HepG2 (cell line): ENCODE measurements at regions not wholly inside any gene's neighbourhood (a gene's known extent, or its start where the extent isn't known, plus 50 kb on each side); places are given as distances from the start of the nearest gene placed in this dataset.

Experiments
- ATAC-seq: fragments of 200-7000 bp; cut with Tn5 transposase; 3 replicates; pipeline ENCODE4 v1.9.1; 2020; ENCODE audit warnings: mild to moderate bottlenecking, moderate library complexity
- BruUV-seq: library from RNA; stranded (reverse); fragments of 400-500 nt; replicated peaks from 2 replicates; lab custom pipeline; 2021; lab: Mats Ljungman, UMichigan
- CTCF ChIA-PET: fragments of 300-600 bp; formaldehyde crosslinking; extraction: SDS; loops from one replicate; lab custom pipeline; 2021; ENCODE audit warnings: low total read pairs, inconsistent platforms, low intra/inter-chr PET ratio; lab: Yijun Ruan, JAX
- POLR2A ChIA-PET: fragments of 350-600 bp; sonication (Branson Sonifier 250); formaldehyde crosslinking; loops from one replicate; lab custom pipeline; 2020; ENCODE audit warnings: antibody characterized with exemption, inconsistent platforms; lab: Yijun Ruan, JAX
- DNase-seq: peaks from one replicate; pipeline ENCODE4 v3.0.0-alpha.2; 2015; ENCODE audit warnings: low spot score
- FAIRE-seq: peaks from 3 replicates; lab custom pipeline; 2011; peaks lifted over from hg19 to GRCh38; lab: Jason Lieb, UNC
- H2AFZ ChIP-seq: one replicate; pipeline ENCODE4 v1.6.1; 2011; ENCODE audit warnings: low read length, inconsistent platforms
- H3K27ac ChIP-seq: fragments of 300-600 bp; 3 replicates; pipeline ENCODE4 v1.8.0; 2011; ENCODE audit warnings: mixed run types, mild to moderate bottlenecking, mixed read lengths, low read length, inconsistent platforms; ENCODE audit not compliant: insufficient read depth; ENCODE audit errors: extremely low read length
- H3K27me3 ChIP-seq, 2 experiments: fragments of 200-600 bp in 1 of 2; 2 replicates in 1 of 2; 3 replicates in 1 of 2; pipeline versions ENCODE4 v1.6.0 to v1.8.0; 2011; ENCODE audit warnings: low read length in 2 of 2, mild to moderate bottlenecking in 2 of 2, moderate library complexity in 2 of 2, inconsistent platforms in 1 of 2; ENCODE audit not compliant: insufficient read depth in 2 of 2, control insufficient read depth in 1 of 2
- H3K36me3 ChIP-seq, 2 experiments: fragments of 200-600 bp in 1 of 2; replicated peaks in 1 of 2; 2 replicates in 1 of 2; 3 replicates in 1 of 2; pipeline versions ENCODE4 v1.5.1 to v1.8.0; 2011; ENCODE audit warnings: low read length in 2 of 2, inconsistent platforms in 1 of 2; ENCODE audit not compliant: insufficient read depth in 2 of 2, control insufficient read depth in 1 of 2
- H3K4me1 ChIP-seq: 2 replicates; pipeline ENCODE4 v1.5.1; 2012; ENCODE audit warnings: low read length, inconsistent platforms; ENCODE audit not compliant: insufficient read depth
- H3K4me2 ChIP-seq: 2 replicates; pipeline ENCODE4 v1.6.0; 2011; ENCODE audit warnings: low read depth, low read length, inconsistent platforms
- H3K4me3 ChIP-seq, 3 experiments: fragments of 200-600 bp in 1 of 3; sonication (generic), shearing (Covaris generic) in 1 of 3; replicated peaks in 1 of 3; 2 replicates each; pipeline ENCODE4 v1.5.1; 2011 to 2016; ENCODE audit warnings: low read length in 3 of 3, inconsistent platforms in 2 of 3, low read depth in 2 of 3, mild to moderate bottlenecking in 2 of 3, control low read depth in 1 of 3, mixed read lengths in 1 of 3; ENCODE audit not compliant: insufficient read depth in 1 of 3
- H3K79me2 ChIP-seq: one replicate; pipeline ENCODE4 v1.6.1; 2011; ENCODE audit warnings: low read length, inconsistent platforms; ENCODE audit not compliant: insufficient read depth
- H3K9ac ChIP-seq: 2 replicates; pipeline ENCODE4 v1.6.0; 2011; ENCODE audit warnings: mild to moderate bottlenecking, low read depth, low read length, inconsistent platforms; ENCODE audit not compliant: insufficient read depth
- H3K9me3 ChIP-seq: 2 replicates; pipeline ENCODE4 v1.5.1; 2012; ENCODE audit warnings: mild to moderate bottlenecking, low read length
- H4K20me1 ChIP-seq: 2 replicates; pipeline ENCODE4 v1.6.0; 2011; ENCODE audit warnings: inconsistent platforms, mild to moderate bottlenecking, low read length, moderate library complexity; ENCODE audit not compliant: insufficient read depth
- HOXA9 ChIP-seq: sonication (generic); formaldehyde crosslinking; IDR thresholded peaks from 2 replicates; pipeline ENCODE4 v1.8.1; 2022; ENCODE audit warnings: missing genetic modification reagents, mild to moderate bottlenecking, moderate library complexity, borderline replicate concordance
- MAZ ChIP-seq, 2 experiments: sonication (generic) in 1 of 2; formaldehyde crosslinking in 1 of 2; IDR thresholded peaks; 2 replicates each; pipeline versions ENCODE4 v1.5.0 to v1.6.1; 2012 to 2020; ENCODE audit warnings: low read depth in 2 of 2, mild to moderate bottlenecking in 2 of 2, borderline replicate concordance in 1 of 2, improper control_type of control experiment in 1 of 2, low read length in 1 of 2, missing genetic modification reagents in 1 of 2, moderate library complexity in 1 of 2
- MTA3 ChIP-seq: sonication (generic); formaldehyde crosslinking; IDR thresholded peaks from 2 replicates; pipeline ENCODE4 v1.4.0; 2020; ENCODE audit warnings: missing genetic modification reagents
- MTF1 ChIP-seq: sonication (generic); formaldehyde crosslinking; IDR thresholded peaks from 2 replicates; pipeline ENCODE4 v1.5.0; 2020; ENCODE audit warnings: missing genetic modification reagents
- PHF20 ChIP-seq: sonication (generic); formaldehyde crosslinking; IDR thresholded peaks from 2 replicates; pipeline ENCODE4 v1.5.0; 2020; ENCODE audit warnings: mild to moderate bottlenecking, missing genetic modification reagents
- ZMYM2 ChIP-seq: sonication (generic); formaldehyde crosslinking; IDR thresholded peaks from 2 replicates; pipeline ENCODE4 v1.8.0; 2022; ENCODE audit warnings: mild to moderate bottlenecking, missing genetic modification reagents
- ZSCAN20 ChIP-seq: sonication (generic); formaldehyde crosslinking; IDR thresholded peaks from 2 replicates; pipeline ENCODE4 v1.4.0; 2020; ENCODE audit warnings: missing genetic modification reagents, mild to moderate bottlenecking, borderline replicate concordance
- ZSCAN22 ChIP-seq: sonication (generic); formaldehyde crosslinking; IDR thresholded peaks from 2 replicates; pipeline ENCODE4 v1.4.0; 2020; ENCODE audit warnings: mild to moderate bottlenecking, missing genetic modification reagents
- WGBS: methylation state at CpG from one replicate; pipeline ENCODE4 v1.1.6; 2017; ENCODE audit warnings: low lambda C conversion rate; 5-methylcytosine and 5-hydroxymethylcytosine counted together
- in situ Hi-C: cut with HindIII; loops from 2 replicates; pipeline ENCODE4 v1.10.0; 2017; ENCODE audit warnings: low pct_unique_long_range_greater_than_20kb; ENCODE audit not compliant: extremely low pct_ligation_motif_present
- intact Hi-C: fragments of 100-400 bp; cut with micrococcal nuclease; formaldehyde crosslinking; loops from one replicate; pipeline ENCODE4 v1.10.0; 2022; ENCODE audit not compliant: unreplicated experiment
- TF ChIP-seq, protein P1 (sequence below): sonication (generic); formaldehyde crosslinking; IDR thresholded peaks from 2 replicates; pipeline ENCODE4 v1.5.0; 2020; ENCODE audit warnings: missing genetic modification reagents, mild to moderate bottlenecking, borderline replicate concordance
- TF ChIP-seq, protein P2 (sequence below): sonication (generic); formaldehyde crosslinking; IDR thresholded peaks from 2 replicates; pipeline ENCODE4 v1.4.0; 2020; ENCODE audit warnings: missing genetic modification reagents
- TF ChIP-seq, protein P3 (sequence below), 2 experiments: sonication (generic) in 1 of 2; formaldehyde crosslinking in 1 of 2; IDR thresholded peaks; 2 replicates each; pipeline versions ENCODE4 v1.6.1 to v1.9.0; 2014 to 2022; ENCODE audit warnings: antibody characterized with exemption in 1 of 2, borderline replicate concordance in 1 of 2, inconsistent platforms in 1 of 2, low read depth in 1 of 2, missing genetic modification reagents in 1 of 2
- TF ChIP-seq, protein P4 (sequence below): sonication (generic); formaldehyde crosslinking; conservative IDR thresholded peaks from 2 replicates; pipeline ENCODE4 v1.8.0; 2022; ENCODE audit warnings: mild to moderate bottlenecking, moderate library complexity, missing genetic modification reagents

GRCh38 chr12:92369056-92369455, 223.4 kb upstream of the BTG1 start:
- H3K79me2 ChIP-seq = no peaks in the 10 kb centered on the region
- H3K4me1 ChIP-seq = no peaks in the 10 kb centered on the region
- FAIRE-seq (no peak), ATAC-seq (no peak), DNase-seq (no peak)
- H2AFZ ChIP-seq = no peak overlapping the region
- H3K36me3 ChIP-seq = no peaks in the 10 kb centered on the region
- no peaks in the 10 kb centered on the region for H3K27me3 ChIP-seq
- POLR2A ChIA-PET = no interaction called here
- CTCF ChIA-PET = no interaction called here
- H3K4me3 ChIP-seq = no peak overlapping the region
- intact Hi-C loops (no loop called here), in situ Hi-C loops (no loop called here)
- 33% methylated on average over 3 of the region's 3 CpGs for WGBS
- no peak overlapping the region for H3K4me2 ChIP-seq
- H3K9ac ChIP-seq = no peak overlapping the region
- H3K9me3 ChIP-seq = no peaks in the 10 kb centered on the region
- H3K27ac ChIP-seq = no peak overlapping the region
- no peaks in the 10 kb centered on the region for H4K20me1 ChIP-seq
- BruUV-seq = no TSS peak
- TF ChIP-seq, protein P1, sequence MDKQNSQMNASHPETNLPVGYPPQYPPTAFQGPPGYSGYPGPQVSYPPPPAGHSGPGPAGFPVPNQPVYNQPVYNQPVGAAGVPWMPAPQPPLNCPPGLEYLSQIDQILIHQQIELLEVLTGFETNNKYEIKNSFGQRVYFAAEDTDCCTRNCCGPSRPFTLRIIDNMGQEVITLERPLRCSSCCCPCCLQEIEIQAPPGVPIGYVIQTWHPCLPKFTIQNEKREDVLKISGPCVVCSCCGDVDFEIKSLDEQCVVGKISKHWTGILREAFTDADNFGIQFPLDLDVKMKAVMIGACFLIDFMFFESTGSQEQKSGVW (CRISPR knock-in tag) = no peak
- TF ChIP-seq MAZ (IDR thresholded peaks at IDR 0.05; ENCODE audit: borderline replicate concordance, low read depth, low read length) (no peak), MAZ (CRISPR knock-in tag; IDR thresholded peaks at IDR 0.05; ENCODE audit: low read depth) (no peak), MTA3 (CRISPR knock-in tag) (no peak), PHF20 (CRISPR knock-in tag) (no peak), ZSCAN22 (no peak), ZSCAN20 (CRISPR knock-in tag) (no peak), MTF1 (CRISPR knock-in tag) (no peak), ZMYM2 (CRISPR knock-in tag) (no peak), HOXA9 (no peak)
- TF ChIP-seq, protein P2, sequence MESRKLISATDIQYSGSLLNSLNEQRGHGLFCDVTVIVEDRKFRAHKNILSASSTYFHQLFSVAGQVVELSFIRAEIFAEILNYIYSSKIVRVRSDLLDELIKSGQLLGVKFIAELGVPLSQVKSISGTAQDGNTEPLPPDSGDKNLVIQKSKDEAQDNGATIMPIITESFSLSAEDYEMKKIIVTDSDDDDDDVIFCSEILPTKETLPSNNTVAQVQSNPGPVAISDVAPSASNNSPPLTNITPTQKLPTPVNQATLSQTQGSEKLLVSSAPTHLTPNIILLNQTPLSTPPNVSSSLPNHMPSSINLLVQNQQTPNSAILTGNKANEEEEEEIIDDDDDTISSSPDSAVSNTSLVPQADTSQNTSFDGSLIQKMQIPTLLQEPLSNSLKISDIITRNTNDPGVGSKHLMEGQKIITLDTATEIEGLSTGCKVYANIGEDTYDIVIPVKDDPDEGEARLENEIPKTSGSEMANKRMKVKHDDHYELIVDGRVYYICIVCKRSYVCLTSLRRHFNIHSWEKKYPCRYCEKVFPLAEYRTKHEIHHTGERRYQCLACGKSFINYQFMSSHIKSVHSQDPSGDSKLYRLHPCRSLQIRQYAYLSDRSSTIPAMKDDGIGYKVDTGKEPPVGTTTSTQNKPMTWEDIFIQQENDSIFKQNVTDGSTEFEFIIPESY = no peak
- TF ChIP-seq, protein P3, sequence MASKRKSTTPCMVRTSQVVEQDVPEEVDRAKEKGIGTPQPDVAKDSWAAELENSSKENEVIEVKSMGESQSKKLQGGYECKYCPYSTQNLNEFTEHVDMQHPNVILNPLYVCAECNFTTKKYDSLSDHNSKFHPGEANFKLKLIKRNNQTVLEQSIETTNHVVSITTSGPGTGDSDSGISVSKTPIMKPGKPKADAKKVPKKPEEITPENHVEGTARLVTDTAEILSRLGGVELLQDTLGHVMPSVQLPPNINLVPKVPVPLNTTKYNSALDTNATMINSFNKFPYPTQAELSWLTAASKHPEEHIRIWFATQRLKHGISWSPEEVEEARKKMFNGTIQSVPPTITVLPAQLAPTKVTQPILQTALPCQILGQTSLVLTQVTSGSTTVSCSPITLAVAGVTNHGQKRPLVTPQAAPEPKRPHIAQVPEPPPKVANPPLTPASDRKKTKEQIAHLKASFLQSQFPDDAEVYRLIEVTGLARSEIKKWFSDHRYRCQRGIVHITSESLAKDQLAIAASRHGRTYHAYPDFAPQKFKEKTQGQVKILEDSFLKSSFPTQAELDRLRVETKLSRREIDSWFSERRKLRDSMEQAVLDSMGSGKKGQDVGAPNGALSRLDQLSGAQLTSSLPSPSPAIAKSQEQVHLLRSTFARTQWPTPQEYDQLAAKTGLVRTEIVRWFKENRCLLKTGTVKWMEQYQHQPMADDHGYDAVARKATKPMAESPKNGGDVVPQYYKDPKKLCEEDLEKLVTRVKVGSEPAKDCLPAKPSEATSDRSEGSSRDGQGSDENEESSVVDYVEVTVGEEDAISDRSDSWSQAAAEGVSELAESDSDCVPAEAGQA (IDR thresholded peaks at IDR 0.05; ENCODE audit: low read depth) = no peak
- TF ChIP-seq, protein P3 (CRISPR knock-in tag; IDR thresholded peaks at IDR 0.05; ENCODE audit: borderline replicate concordance) = no peak
- TF ChIP-seq, protein P4, sequence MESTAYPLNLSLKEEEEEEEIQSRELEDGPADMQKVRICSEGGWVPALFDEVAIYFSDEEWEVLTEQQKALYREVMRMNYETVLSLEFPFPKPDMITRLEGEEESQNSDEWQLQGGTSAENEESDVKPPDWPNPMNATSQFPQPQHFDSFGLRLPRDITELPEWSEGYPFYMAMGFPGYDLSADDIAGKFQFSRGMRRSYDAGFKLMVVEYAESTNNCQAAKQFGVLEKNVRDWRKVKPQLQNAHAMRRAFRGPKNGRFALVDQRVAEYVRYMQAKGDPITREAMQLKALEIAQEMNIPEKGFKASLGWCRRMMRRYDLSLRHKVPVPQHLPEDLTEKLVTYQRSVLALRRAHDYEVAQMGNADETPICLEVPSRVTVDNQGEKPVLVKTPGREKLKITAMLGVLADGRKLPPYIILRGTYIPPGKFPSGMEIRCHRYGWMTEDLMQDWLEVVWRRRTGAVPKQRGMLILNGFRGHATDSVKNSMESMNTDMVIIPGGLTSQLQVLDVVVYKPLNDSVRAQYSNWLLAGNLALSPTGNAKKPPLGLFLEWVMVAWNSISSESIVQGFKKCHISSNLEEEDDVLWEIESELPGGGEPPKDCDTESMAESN (CRISPR knock-in tag) = no peak
